ENCODE measurements at regions not wholly inside any gene's neighbourhood (a gene's known extent, or its start where the extent isn't known, plus 50 kb on each side); places are given as distances from the start of the nearest gene placed in this dataset.

GRCh38 chr1:39110882-39111281 lies 84.7 kb downstream of the NDUFS5 start:
- Histone ChIP-seq H3K27ac (peak overlapping the region; percentile 29), H3K27me3 (no peaks in the 10 kb centered on the region), H3K4me3 (no peak overlapping the region), H3K4me1 (ENCODE audit: low read depth) (peaks cover 32% of the 10 kb centered on the region), H3K36me3 (no peaks in the 10 kb centered on the region), H3K9me3 (ENCODE audit: low read depth) (no peaks in the 10 kb centered on the region)
- peak in 1 of 2 donors; percentile 66 for DNase-seq (ENCODE audit: low read depth in 1 of 2, low spot score in 1 of 2)
- no peak for TF ChIP-seq CTCF (IDR thresholded peaks at IDR 0.05; ENCODE audit: low read depth, low read length)

GRCh38 chr1:39113109-39113743 lies 87.1 kb downstream of the NDUFS5 start:
- no peak overlapping the region for H3K27ac ChIP-seq
- H3K4me3 ChIP-seq: no peak overlapping the region
- H3K9me3 ChIP-seq (ENCODE audit: low read depth): no peaks in the 10 kb centered on the region
- H3K4me1 ChIP-seq (ENCODE audit: low read depth): peaks cover 32% of the 10 kb centered on the region
- no peak for DNase-seq (ENCODE audit: low read depth in 1 of 2, low spot score in 1 of 2)
- H3K27me3 ChIP-seq: no peaks in the 10 kb centered on the region
- TF ChIP-seq CTCF (IDR thresholded peaks at IDR 0.05; ENCODE audit: low read depth, low read length): no peak
- H3K36me3 ChIP-seq: no peaks in the 10 kb centered on the region

GRCh38 chr1:39115271-39116110 lies 89.0 kb upstream of the MACF1 start:
- peak in 1 of 2 donors; percentile 76 for DNase-seq (ENCODE audit: low read depth in 1 of 2, low spot score in 1 of 2)
- Histone ChIP-seq H3K27ac (no peak overlapping the region), H3K4me3 (no peak overlapping the region), H3K27me3 (no peaks in the 10 kb centered on the region), H3K4me1 (ENCODE audit: low read depth) (peaks cover 31% of the 10 kb centered on the region), H3K36me3 (no peaks in the 10 kb centered on the region), H3K9me3 (ENCODE audit: low read depth) (no peaks in the 10 kb centered on the region)
- no peak for TF ChIP-seq CTCF (IDR thresholded peaks at IDR 0.05; ENCODE audit: low read depth, low read length)

- TF ChIP-seq CTCF (IDR thresholded peaks at IDR 0.05; ENCODE audit: low read depth, low read length): no peak
- no peaks in the 10 kb centered on the region for H3K27me3 ChIP-seq
- no peaks in the 10 kb centered on the region for H3K9me3 ChIP-seq (ENCODE audit: low read depth)
- H3K36me3 ChIP-seq: no peaks in the 10 kb centered on the region
- peaks cover 31% of the 10 kb centered on the region for H3K4me1 ChIP-seq (ENCODE audit: low read depth)
- H3K27ac ChIP-seq: no peak overlapping the region
- no peak overlapping the region for H3K4me3 ChIP-seq
- no peak for DNase-seq (ENCODE audit: low read depth in 1 of 2, low spot score in 1 of 2)
Measured at GRCh38 chr1:39116116-39116607, 88.3 kb upstream of the MACF1 start.

GRCh38 chr1:39116860-39117728 lies 87.4 kb upstream of the MACF1 start:
- Histone ChIP-seq H3K27ac (peak overlapping the region; percentile 81), H3K36me3 (no peaks in the 10 kb centered on the region), H3K9me3 (ENCODE audit: low read depth) (no peaks in the 10 kb centered on the region), H3K27me3 (no peaks in the 10 kb centered on the region), H3K4me1 (ENCODE audit: low read depth) (peaks cover 31% of the 10 kb centered on the region), H3K4me3 (no peak overlapping the region)
- DNase-seq (ENCODE audit: low read depth in 1 of 2, low spot score in 1 of 2): peak in 1 of 2 donors; percentile 56
- TF ChIP-seq CTCF (IDR thresholded peaks at IDR 0.05; ENCODE audit: low read depth, low read length): no peak
